Mesenchymal stem cell (in vitro differentiated cells and primary cell): ENCODE measurements at regions not wholly inside any gene's neighbourhood (a gene's known extent, or its start where the extent isn't known, plus 50 kb on each side); places are given as distances from the start of the nearest gene placed in this dataset.
A peak's percentile ranks its signal among the peaks of the same experiment; 100 is the strongest.

Experiments
- DNase-seq: peaks from one replicate; pipeline ENCODE4 v3.0.0-alpha.2; 2013
- H2AFZ ChIP-seq: one replicate; pipeline ENCODE4 v1.6.1; 2013; ENCODE audit warnings: low read depth, mild to moderate bottlenecking, control low read depth, inconsistent platforms, low read length, moderate library complexity
- H2AK5ac ChIP-seq: 2 replicates; pipeline ENCODE4 v1.6.1; 2013; ENCODE audit warnings: low read length, moderate library complexity, mild to moderate bottlenecking, inconsistent platforms; ENCODE audit not compliant: severe bottlenecking
- H2BK120ac ChIP-seq: one replicate; pipeline ENCODE4 v1.6.1; 2013; ENCODE audit warnings: low read depth, mild to moderate bottlenecking, inconsistent platforms, low read length, moderate library complexity
- H2BK12ac ChIP-seq, 2 experiments: one replicate each; pipeline ENCODE4 v1.6.1; 2013; ENCODE audit warnings: inconsistent platforms in 2 of 2, low read length in 2 of 2, mild to moderate bottlenecking in 2 of 2, moderate library complexity in 2 of 2, control low read depth in 1 of 2
- H2BK15ac ChIP-seq: one replicate; pipeline ENCODE4 v1.6.1; 2013; ENCODE audit warnings: mild to moderate bottlenecking, low read depth, inconsistent platforms; ENCODE audit not compliant: poor library complexity, severe bottlenecking
- H2BK5ac ChIP-seq: 2 replicates; pipeline ENCODE4 v1.6.1; 2013; ENCODE audit warnings: low read depth, mild to moderate bottlenecking, low read length, control low read depth, inconsistent platforms; ENCODE audit not compliant: poor library complexity, severe bottlenecking
- H3K14ac ChIP-seq, 2 experiments: one replicate each; pipeline ENCODE4 v1.6.1; 2013; ENCODE audit warnings: inconsistent platforms in 2 of 2, low read length in 2 of 2, control low read depth in 1 of 2, mild to moderate bottlenecking in 1 of 2, moderate library complexity in 1 of 2
- H3K18ac ChIP-seq, 2 experiments: one replicate each; pipeline ENCODE4 v1.6.1; 2013; ENCODE audit warnings: inconsistent platforms in 2 of 2, low read length in 2 of 2, control low read depth in 1 of 2, low read depth in 1 of 2, mild to moderate bottlenecking in 1 of 2
- H3K23ac ChIP-seq, 2 experiments: one replicate each; pipeline ENCODE4 v1.6.1; 2013; ENCODE audit warnings: inconsistent platforms in 2 of 2, low read length in 2 of 2, mild to moderate bottlenecking in 2 of 2, moderate library complexity in 2 of 2, control low read depth in 1 of 2
- H3K27ac ChIP-seq: 2 replicates; pipeline ENCODE4 v1.5.1; 2013; ENCODE audit warnings: mild to moderate bottlenecking, moderate library complexity, low read length, control low read depth, inconsistent platforms; ENCODE audit not compliant: poor library complexity, severe bottlenecking
- H3K27me3 ChIP-seq, 2 experiments: 2 replicates each; pipeline versions ENCODE4 v1.6.1 to v1.7.0; 2013; ENCODE audit warnings: low read length in 2 of 2, mild to moderate bottlenecking in 2 of 2, moderate library complexity in 2 of 2, control low read depth in 1 of 2, inconsistent platforms in 1 of 2; ENCODE audit not compliant: control insufficient read depth in 1 of 2, insufficient read depth in 1 of 2
- H3K36me3 ChIP-seq, 2 experiments: 2 replicates each; pipeline versions ENCODE4 v1.6.1 to v1.7.0; 2013; ENCODE audit warnings: low read length in 2 of 2, control low read depth in 1 of 2, inconsistent platforms in 1 of 2, low read depth in 1 of 2, mild to moderate bottlenecking in 1 of 2; ENCODE audit not compliant: insufficient read depth in 2 of 2, control insufficient read depth in 1 of 2
- H3K4ac ChIP-seq, 2 experiments: one replicate each; pipeline ENCODE4 v1.6.1; 2013; ENCODE audit warnings: inconsistent platforms in 2 of 2, low read length in 2 of 2, mild to moderate bottlenecking in 2 of 2, moderate library complexity in 2 of 2, control low read depth in 1 of 2, low read depth in 1 of 2
- H3K4me1 ChIP-seq: 2 replicates; pipeline ENCODE4 v1.6.1; 2013; ENCODE audit warnings: low read depth, low read length, control low read depth; ENCODE audit not compliant: control insufficient read depth, insufficient read depth
- H3K4me2 ChIP-seq: 2 replicates; pipeline ENCODE4 v1.6.1; 2013; ENCODE audit warnings: low read length, mild to moderate bottlenecking, inconsistent platforms; ENCODE audit not compliant: poor library complexity, severe bottlenecking
- H3K4me3 ChIP-seq, 2 experiments: 2 replicates each; pipeline versions ENCODE4 v1.5.1 to v1.7.0; 2013; ENCODE audit warnings: low read length in 2 of 2, mild to moderate bottlenecking in 2 of 2, control low read depth in 1 of 2, low read depth in 1 of 2; ENCODE audit not compliant: insufficient read depth in 1 of 2
- H3K79me1 ChIP-seq: replicated peaks from 2 replicates; pipeline ENCODE4 v1.6.1; 2013; ENCODE audit warnings: mild to moderate bottlenecking, control low read depth, low read length, inconsistent platforms; ENCODE audit not compliant: poor library complexity, severe bottlenecking
- H3K9ac ChIP-seq: 2 replicates; pipeline ENCODE4 v1.7.0; 2013; ENCODE audit warnings: mild to moderate bottlenecking, low read length, moderate library complexity
- H3K9me3 ChIP-seq: 2 replicates; pipeline ENCODE4 v1.7.0; 2013; ENCODE audit warnings: mild to moderate bottlenecking, low read length; ENCODE audit not compliant: control insufficient read depth
- H4K8ac ChIP-seq: one replicate; pipeline ENCODE4 v1.6.1; 2013; ENCODE audit warnings: inconsistent platforms, mild to moderate bottlenecking, low read length, moderate library complexity
- H4K91ac ChIP-seq: one replicate; pipeline ENCODE4 v1.6.1; 2013; ENCODE audit warnings: mild to moderate bottlenecking, low read length, inconsistent platforms
- WGBS: methylation state at CpG from one replicate; pipeline ENCODE4 v1.1.7; 2013; ENCODE audit warnings: mixed read lengths; 5-methylcytosine and 5-hydroxymethylcytosine counted together

DNA sequence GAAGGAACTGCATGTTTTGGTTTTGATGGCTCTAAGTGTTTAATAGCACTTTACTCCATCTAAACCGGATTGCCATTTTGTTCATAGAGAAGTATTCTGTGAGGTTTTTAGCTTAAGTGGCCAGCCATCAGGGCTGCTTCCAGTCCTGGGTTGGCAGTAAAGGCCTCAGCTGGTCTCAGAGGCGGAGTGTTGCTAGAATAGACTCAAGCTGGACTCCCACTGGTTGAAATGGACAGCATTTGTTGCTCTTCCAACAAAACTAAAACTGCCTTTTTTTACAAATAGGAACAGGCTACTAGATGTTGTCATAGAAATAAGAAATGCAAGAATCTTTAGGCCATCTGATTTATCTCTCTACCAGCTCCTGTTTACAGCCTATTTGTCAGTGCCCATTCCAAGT lies 126.4 kb downstream of the MAIP1 start:
- Histone ChIP-seq H4K91ac (no peak overlapping the region), H3K9me3 (peaks cover 4% of the 10 kb centered on the region), H2BK120ac (no peak overlapping the region), H2BK12ac (no peak overlapping the region), H3K79me1 (no peaks in the 10 kb centered on the region), H2AFZ (no peak overlapping the region), H3K36me3 (no peaks in the 10 kb centered on the region), H2AK5ac (no peak overlapping the region), H2BK15ac (no peak overlapping the region), H3K27me3 (peaks cover 0 to 8% of the 10 kb centered on the region in 2 experiments), H3K18ac (no peak overlapping the region), H3K27ac (peak overlapping the region; percentile 1), H4K8ac (no peak overlapping the region), H3K14ac (no peak overlapping the region), H3K4me1 (peaks cover 2% of the 10 kb centered on the region), H3K4me2 (no peak overlapping the region), H3K4ac (no peak overlapping the region), H3K23ac (no peak overlapping the region), H3K9ac (no peak overlapping the region), H3K4me3 (no peak overlapping the region), H2BK5ac (no peak overlapping the region)
- DNase-seq: no peak
- WGBS: 100% methylated on average over 2 of the region's 2 CpGs

DNA sequence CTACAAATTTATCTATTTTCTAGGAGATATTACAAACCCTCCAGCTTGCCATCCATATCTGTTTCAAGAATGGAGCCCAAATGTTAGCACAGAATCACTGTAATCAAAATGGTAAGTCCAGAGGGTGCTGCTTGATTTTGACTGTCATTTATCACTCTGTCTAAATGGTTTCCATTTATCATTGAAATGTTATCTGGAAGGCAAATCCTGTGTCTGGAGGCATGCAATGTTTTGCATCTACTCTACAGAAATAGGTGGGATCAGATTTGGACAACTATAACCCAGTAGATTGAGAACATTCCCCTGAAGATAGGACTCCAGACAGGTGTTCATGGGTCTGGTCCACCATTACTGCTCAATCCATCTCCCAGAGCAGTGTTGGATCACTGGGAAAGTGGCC lies 128.7 kb downstream of the MAIP1 start:
- Histone ChIP-seq H3K23ac (no peak overlapping the region), H3K4me3 (no peak overlapping the region), H4K91ac (no peak overlapping the region), H3K4me2 (no peak overlapping the region), H2BK120ac (no peak overlapping the region), H3K9ac (no peak overlapping the region), H3K79me1 (no peaks in the 10 kb centered on the region), H3K9me3 (peaks cover 4% of the 10 kb centered on the region), H3K4ac (no peak overlapping the region), H3K27me3 (peaks cover 0 to 8% of the 10 kb centered on the region in 2 experiments), H2BK5ac (no peak overlapping the region), H2AK5ac (no peak overlapping the region), H2AFZ (no peak overlapping the region), H3K18ac (no peak overlapping the region), H3K4me1 (no peaks in the 10 kb centered on the region), H3K36me3 (no peaks in the 10 kb centered on the region), H4K8ac (no peak overlapping the region), H2BK15ac (no peak overlapping the region), H3K27ac (no peak overlapping the region), H3K14ac (no peak overlapping the region), H2BK12ac (peak overlapping the region in 1 of 2 experiments; percentile 45)
- DNase-seq: no peak

DNA sequence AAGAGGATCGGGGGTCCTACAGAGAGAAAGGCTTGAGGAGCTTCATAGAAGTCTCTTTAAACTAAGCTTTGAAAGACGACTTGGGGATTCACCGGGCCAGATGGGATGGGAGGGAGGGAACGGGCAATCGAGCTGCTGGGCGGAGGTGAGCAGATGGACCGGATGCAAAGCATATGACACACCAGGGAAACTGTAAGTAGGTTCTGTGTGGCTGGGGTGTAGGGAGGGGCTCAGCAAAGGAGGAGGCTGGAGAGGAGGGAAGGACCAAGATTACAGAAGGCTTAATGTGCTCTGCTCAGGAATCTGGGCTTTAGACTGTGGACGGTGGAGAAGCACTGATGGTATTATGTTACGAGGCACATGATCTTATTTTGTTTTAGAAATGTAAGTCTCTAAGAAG lies 131.5 kb downstream of the MAIP1 start:
- no peaks in the 10 kb centered on the region for H3K36me3 ChIP-seq
- 89% methylated on average over 9 of the region's 9 CpGs for WGBS
- H2BK15ac ChIP-seq: no peak overlapping the region
- no peaks in the 10 kb centered on the region for H3K79me1 ChIP-seq
- H3K4me3 ChIP-seq: no peak overlapping the region
- H3K23ac ChIP-seq: no peak overlapping the region
- DNase-seq: no peak
- H2BK5ac ChIP-seq: no peak overlapping the region
- peaks cover 0 to 3% of the 10 kb centered on the region in 2 experiments for H3K27me3 ChIP-seq
- no peak overlapping the region for H3K4me2 ChIP-seq
- no peak overlapping the region for H3K4ac ChIP-seq
- no peak overlapping the region for H3K9ac ChIP-seq
- H2BK12ac ChIP-seq: no peak overlapping the region
- H3K14ac ChIP-seq: no peak overlapping the region
- no peaks in the 10 kb centered on the region for H3K9me3 ChIP-seq
- H2BK120ac ChIP-seq: no peak overlapping the region
- no peak overlapping the region for H4K8ac ChIP-seq
- no peak overlapping the region for H3K27ac ChIP-seq
- no peak overlapping the region for H4K91ac ChIP-seq
- H2AFZ ChIP-seq: no peak overlapping the region
- H3K18ac ChIP-seq: no peak overlapping the region
- no peaks in the 10 kb centered on the region for H3K4me1 ChIP-seq
- no peak overlapping the region for H2AK5ac ChIP-seq

DNA sequence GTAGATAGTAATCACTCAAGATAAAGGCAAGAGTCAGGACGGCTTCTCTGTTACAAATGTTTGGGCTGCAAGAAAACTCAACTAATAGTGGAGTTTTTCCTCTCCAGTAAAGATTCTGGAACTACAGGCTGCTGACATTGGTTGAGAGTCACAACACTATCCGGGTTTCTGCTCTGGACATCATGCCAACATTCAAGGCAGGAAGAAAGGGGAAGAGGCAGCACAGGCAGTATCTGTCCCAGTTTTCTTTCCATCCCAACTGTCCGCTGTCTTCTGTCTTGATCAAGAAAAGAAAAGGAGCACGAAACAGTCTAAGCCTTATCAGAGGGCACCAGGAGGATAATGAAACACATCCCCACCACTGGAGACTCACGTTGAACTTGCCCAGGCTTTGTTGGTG lies 132.1 kb downstream of the MAIP1 start:
- Histone ChIP-seq H2BK5ac (no peak overlapping the region), H2BK15ac (no peak overlapping the region), H2AFZ (no peak overlapping the region), H3K23ac (no peak overlapping the region), H2BK12ac (no peak overlapping the region), H3K36me3 (no peaks in the 10 kb centered on the region), H3K4ac (no peak overlapping the region), H4K8ac (no peak overlapping the region), H3K4me2 (no peak overlapping the region), H3K4me1 (no peaks in the 10 kb centered on the region), H3K27me3 (peaks cover 0 to 3% of the 10 kb centered on the region in 2 experiments), H3K9me3 (no peaks in the 10 kb centered on the region), H4K91ac (no peak overlapping the region), H3K79me1 (no peaks in the 10 kb centered on the region), H3K4me3 (no peak overlapping the region), H2BK120ac (no peak overlapping the region), H3K27ac (no peak overlapping the region), H3K9ac (no peak overlapping the region), H3K14ac (no peak overlapping the region), H2AK5ac (no peak overlapping the region), H3K18ac (no peak overlapping the region)
- WGBS: 90% methylated on average over 5 of the region's 5 CpGs
- DNase-seq: no peak
